A549 (cell line): ENCODE measurements at regions not wholly inside any gene's neighbourhood (a gene's known extent, or its start where the extent isn't known, plus 50 kb on each side); places are given as distances from the start of the nearest gene placed in this dataset.

ENCODE experiments used
- ATAC-seq, 2 experiments: fragments of 200-7000 bp in 1 of 2; fragments of >200 bp in 1 of 2; cut with Nextera tagmentation in 1 of 2; cut with Tn5 transposase in 1 of 2; 3 replicates each; pipeline versions ENCODE4 v1.8.0 to v1.9.1; 2018 to 2020; ENCODE audit warnings: mild to moderate bottlenecking in 1 of 2, moderate library complexity in 1 of 2
- CTCF ChIA-PET: fragments of 300-600 bp; sonication (Branson Sonifier 250); formaldehyde crosslinking; extraction: SDS; loops from one replicate; lab custom pipeline; 2021; ENCODE audit warnings: antibody characterized with exemption, inconsistent platforms; lab: Yijun Ruan, JAX
- POLR2A ChIA-PET: fragments of 350-600 bp; formaldehyde crosslinking; extraction: SDS; loops from one replicate; lab custom pipeline; 2021; ENCODE audit warnings: antibody characterized with exemption, inconsistent platforms; lab: Yijun Ruan, JAX
- DNase-seq, 2 experiments: peaks; one replicate each; pipeline versions ENCODE4 v3.0.0 to v3.0.0-alpha.2; 2011 to 2016; ENCODE audit warnings: low read depth in 1 of 2, low spot score in 1 of 2
- FAIRE-seq: peaks from 2 replicates; lab custom pipeline; 2011; peaks lifted over from hg19 to GRCh38; lab: Jason Lieb, UNC
- H3K27ac ChIP-seq, 2 experiments: fragments of >200 bp; sonication (Bioruptor Twin); formaldehyde crosslinking; 3 replicates each; pipeline ENCODE4 v1.5.1; 2016 to 2017
- H3K4me1 ChIP-seq: fragments of >200 bp; sonication (Bioruptor Twin); formaldehyde crosslinking; 3 replicates; pipeline ENCODE4 v1.6.1; 2016
- H3K4me2 ChIP-seq: fragments of >200 bp; sonication (Bioruptor Twin); formaldehyde crosslinking; 3 replicates; pipeline ENCODE4 v1.6.1; 2016
- H3K4me3 ChIP-seq: fragments of >200 bp; sonication (Bioruptor Twin); formaldehyde crosslinking; 3 replicates; pipeline ENCODE4 v1.5.1; 2016
- H3K9me3 ChIP-seq: fragments of >200 bp; sonication (Bioruptor Twin); formaldehyde crosslinking; 3 replicates; pipeline ENCODE4 v1.6.1; 2016
- CBX2 ChIP-seq: fragments of 200-600 bp; sonication (generic); IDR thresholded peaks from 2 replicates; pipeline ENCODE4 v1.6.1; 2016; ENCODE audit warnings: low read depth, mild to moderate bottlenecking, borderline replicate concordance
- CHD4 ChIP-seq: fragments of 200-600 bp; sonication (generic); IDR thresholded peaks from 2 replicates; pipeline ENCODE4 v1.6.1; 2016; ENCODE audit warnings: antibody characterized with exemption, mild to moderate bottlenecking, borderline replicate concordance
- EHMT2 ChIP-seq: fragments of 200-600 bp; sonication (generic); IDR thresholded peaks from 2 replicates; pipeline ENCODE4 v1.6.1; 2016; ENCODE audit warnings: antibody characterized with exemption, low read depth, mild to moderate bottlenecking, moderate library complexity
- FOSB ChIP-seq: fragments of 250-450 bp; sonication (Bioruptor Pico); IDR thresholded peaks from 2 replicates; pipeline ENCODE4 v1.5.0; 2020; ENCODE audit warnings: mild to moderate bottlenecking, moderate library complexity
- HOXA7 ChIP-seq: fragments of 250-450 bp; sonication (Bioruptor Pico); IDR thresholded peaks from 2 replicates; pipeline ENCODE4 v1.5.0; 2020; ENCODE audit warnings: mild to moderate bottlenecking, moderate library complexity
- JUN ChIP-seq, 2 experiments: fragments of >200 bp; sonication (Bioruptor Twin); formaldehyde crosslinking; IDR thresholded peaks; 2 replicates in 1 of 2; 3 replicates in 1 of 2; pipeline ENCODE4 v1.6.1; 2016 to 2017
- JUNB ChIP-seq: fragments of >200 bp; sonication (Bioruptor Twin); formaldehyde crosslinking; IDR thresholded peaks from 2 replicates; pipeline ENCODE4 v1.6.1; 2016
- MAZ ChIP-seq: fragments of 150-350 bp; IDR thresholded peaks from 2 replicates; pipeline ENCODE4 v1.6.1; 2014; ENCODE audit warnings: antibody characterized with exemption, low read depth, low read length, borderline replicate concordance
- MYC ChIP-seq: IDR thresholded peaks from 2 replicates; pipeline ENCODE4 v1.6.1; 2012; ENCODE audit warnings: mild to moderate bottlenecking, inconsistent platforms, low read length, improper control_type of control experiment, borderline replicate concordance
- NFE2L2 ChIP-seq: fragments of 150-350 bp; conservative IDR thresholded peaks from 2 replicates; pipeline ENCODE4 v1.6.1; 2014; ENCODE audit warnings: low read length
- POLR2A ChIP-seq: IDR thresholded peaks from 2 replicates; pipeline ENCODE4 v1.6.1; 2012; ENCODE audit warnings: mild to moderate bottlenecking, low read length
- POLR2AphosphoS2 ChIP-seq: conservative IDR thresholded peaks from 2 replicates; pipeline ENCODE4 v1.6.1; 2012; ENCODE audit warnings: low read length, improper control_type of control experiment, inconsistent platforms
- RCOR1 ChIP-seq: fragments of 150-350 bp; IDR thresholded peaks from 2 replicates; pipeline ENCODE4 v1.6.1; 2014; ENCODE audit warnings: antibody characterized with exemption, low read length, low read depth
- SMC3 ChIP-seq: fragments of >200 bp; sonication (Bioruptor Twin); formaldehyde crosslinking; IDR thresholded peaks from 3 replicates; pipeline ENCODE4 v1.6.1; 2018; ENCODE audit warnings: inconsistent platforms
- TP53 ChIP-seq: fragments of 250-450 bp; sonication (Bioruptor Pico); IDR thresholded peaks from 2 replicates; pipeline ENCODE4 v1.5.0; 2021; ENCODE audit warnings: mild to moderate bottlenecking, moderate library complexity
- ZC3H11A ChIP-seq: fragments of 450-650 bp; IDR thresholded peaks from 2 replicates; pipeline ENCODE4 v1.6.1; 2014; ENCODE audit warnings: antibody characterized with exemption, mild to moderate bottlenecking
- ZNF302 ChIP-seq: fragments of 250-450 bp; sonication (Bioruptor Pico); IDR thresholded peaks from 2 replicates; pipeline ENCODE4 v1.9.0; 2021; ENCODE audit warnings: inconsistent platforms, mild to moderate bottlenecking, moderate library complexity
- WGBS: methylation state at CpG from one replicate; pipeline ENCODE4 v1.1.6; 2017; ENCODE audit errors: missing lambda C conversion rate; 5-methylcytosine and 5-hydroxymethylcytosine counted together
- TF ChIP-seq, protein P1 (sequence below): fragments of 200-600 bp; sonication (generic); IDR thresholded peaks from 2 replicates; pipeline ENCODE4 v1.6.1; 2016; ENCODE audit warnings: antibody characterized with exemption, mild to moderate bottlenecking, moderate library complexity

DNA sequence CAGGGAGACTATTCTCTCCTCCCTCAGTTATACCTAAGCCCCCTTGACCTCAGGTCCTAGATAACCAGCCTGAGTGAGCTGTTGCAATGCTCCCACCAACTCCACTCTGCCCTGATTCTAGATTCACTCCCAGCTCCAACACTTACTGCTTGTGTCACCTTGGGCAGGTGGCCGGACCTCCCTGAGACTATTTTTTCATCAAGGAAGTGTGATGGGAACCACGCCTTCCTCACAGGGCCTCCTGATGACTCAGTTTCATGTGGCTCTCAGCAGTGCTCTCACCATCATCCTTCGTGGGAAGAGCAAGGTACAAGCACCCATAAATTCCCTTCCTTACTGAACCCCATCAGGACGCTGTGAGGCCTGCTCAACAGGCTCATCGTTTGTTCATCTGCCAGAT lies 925.8 kb upstream of the ZNF722 start:
- no peak overlapping the region for H3K4me3 ChIP-seq
- no peak for TF ChIP-seq JUNB
- ChIA-PET POLR2A (no interaction called here), CTCF (no interaction called here)
- ATAC-seq (no peak), DNase-seq (no peak), FAIRE-seq (no peak)
- peaks cover 3% of the 10 kb centered on the region; the same call in 1 of the 3 replicates for H3K9me3 ChIP-seq
- WGBS: 2% methylated on average over 5 of the region's 5 CpGs
- H3K4me1 ChIP-seq: no peaks in the 10 kb centered on the region
- no peak overlapping the region for H3K27ac ChIP-seq
- H3K4me2 ChIP-seq: no peak overlapping the region

DNA sequence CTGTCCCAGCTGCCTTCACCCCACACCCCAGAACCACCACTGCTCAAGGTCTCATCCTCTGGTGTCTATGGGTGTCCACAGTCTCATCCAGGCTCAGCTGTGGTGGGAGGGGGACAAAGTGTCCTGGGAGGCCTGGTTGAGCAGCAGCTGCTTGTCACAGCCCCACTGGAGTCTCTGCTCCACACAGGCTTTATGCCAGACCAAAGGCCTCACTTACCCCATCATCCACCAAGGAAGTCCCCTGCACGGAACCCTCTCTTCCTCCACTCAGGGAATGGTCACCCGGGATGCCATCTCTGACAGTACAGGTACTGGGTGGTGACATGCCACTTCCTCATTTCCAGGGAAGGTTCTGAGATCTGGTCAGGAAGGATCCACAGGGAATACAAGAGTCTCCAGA lies 925.4 kb upstream of the ZNF722 start:
- DNase-seq: no peak
- CTCF ChIA-PET: interaction anchor here (0.7 kb wide), 1 partner anchor 463 kb away, joined by 3 read pairs; no protein-coding TSS in a partner anchor
- H3K4me3 ChIP-seq: no peak overlapping the region
- 17% methylated on average over 1 of the region's 2 CpGs for WGBS
- TF ChIP-seq ZC3H11A: no peak
- no peak for TF ChIP-seq CHD4
- no peak for TF ChIP-seq FOSB (CRISPR knock-in tag)
- no peak for TF ChIP-seq MAZ
- TF ChIP-seq, protein P1, sequence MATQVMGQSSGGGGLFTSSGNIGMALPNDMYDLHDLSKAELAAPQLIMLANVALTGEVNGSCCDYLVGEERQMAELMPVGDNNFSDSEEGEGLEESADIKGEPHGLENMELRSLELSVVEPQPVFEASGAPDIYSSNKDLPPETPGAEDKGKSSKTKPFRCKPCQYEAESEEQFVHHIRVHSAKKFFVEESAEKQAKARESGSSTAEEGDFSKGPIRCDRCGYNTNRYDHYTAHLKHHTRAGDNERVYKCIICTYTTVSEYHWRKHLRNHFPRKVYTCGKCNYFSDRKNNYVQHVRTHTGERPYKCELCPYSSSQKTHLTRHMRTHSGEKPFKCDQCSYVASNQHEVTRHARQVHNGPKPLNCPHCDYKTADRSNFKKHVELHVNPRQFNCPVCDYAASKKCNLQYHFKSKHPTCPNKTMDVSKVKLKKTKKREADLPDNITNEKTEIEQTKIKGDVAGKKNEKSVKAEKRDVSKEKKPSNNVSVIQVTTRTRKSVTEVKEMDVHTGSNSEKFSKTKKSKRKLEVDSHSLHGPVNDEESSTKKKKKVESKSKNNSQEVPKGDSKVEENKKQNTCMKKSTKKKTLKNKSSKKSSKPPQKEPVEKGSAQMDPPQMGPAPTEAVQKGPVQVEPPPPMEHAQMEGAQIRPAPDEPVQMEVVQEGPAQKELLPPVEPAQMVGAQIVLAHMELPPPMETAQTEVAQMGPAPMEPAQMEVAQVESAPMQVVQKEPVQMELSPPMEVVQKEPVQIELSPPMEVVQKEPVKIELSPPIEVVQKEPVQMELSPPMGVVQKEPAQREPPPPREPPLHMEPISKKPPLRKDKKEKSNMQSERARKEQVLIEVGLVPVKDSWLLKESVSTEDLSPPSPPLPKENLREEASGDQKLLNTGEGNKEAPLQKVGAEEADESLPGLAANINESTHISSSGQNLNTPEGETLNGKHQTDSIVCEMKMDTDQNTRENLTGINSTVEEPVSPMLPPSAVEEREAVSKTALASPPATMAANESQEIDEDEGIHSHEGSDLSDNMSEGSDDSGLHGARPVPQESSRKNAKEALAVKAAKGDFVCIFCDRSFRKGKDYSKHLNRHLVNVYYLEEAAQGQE: no peak
- no peak for TF ChIP-seq NFE2L2
- no peak for TF ChIP-seq JUN (IDR thresholded peaks at IDR 0.05)
- H3K4me1 ChIP-seq: no peaks in the 10 kb centered on the region
- FAIRE-seq: no peak
- no peak for ATAC-seq
- peaks cover 3% of the 10 kb centered on the region; the same call in 1 of the 3 replicates for H3K9me3 ChIP-seq
- H3K4me2 ChIP-seq: no peak overlapping the region
- H3K27ac ChIP-seq: no peak overlapping the region
- POLR2A ChIA-PET: no interaction called here

DNA sequence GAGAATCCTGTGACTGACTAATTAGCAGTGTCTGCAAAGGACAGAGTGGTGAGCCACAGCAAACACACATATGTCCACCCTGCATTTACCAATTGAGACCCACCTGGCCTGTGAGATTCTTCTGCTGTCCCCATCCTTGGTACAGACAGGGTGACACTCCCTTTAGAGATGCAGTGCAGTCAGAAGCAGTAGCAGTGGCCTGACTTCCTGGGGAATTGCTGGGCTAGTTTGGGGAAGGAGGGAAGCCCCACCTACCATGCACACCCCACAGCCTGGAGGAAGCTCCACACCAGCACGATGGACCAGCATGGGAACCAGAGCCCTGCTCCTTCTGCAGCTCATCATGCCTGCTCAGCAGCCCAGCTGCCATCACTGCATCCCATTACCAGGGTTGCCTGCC lies 924.9 kb upstream of the ZNF722 start:
- WGBS: no CpG with 5 or more reads among the region's 1 CpG

More for the DNA sequence above, 924.9 kb upstream of the ZNF722 start:
- Histone ChIP-seq H3K4me1 (no peaks in the 10 kb centered on the region), H3K27ac (no peak overlapping the region), H3K4me3 (no peak overlapping the region), H3K9me3 (peaks cover 7% of the 10 kb centered on the region; the same call in 2 of the 3 replicates), H3K4me2 (no peak overlapping the region)
- ChIA-PET CTCF (interaction anchor here (0.7 kb wide), 1 partner anchor 464 kb away, joined by 3 read pairs; no protein-coding TSS in a partner anchor), POLR2A (no interaction called here)
- DNase-seq (no peak), ATAC-seq (no peak), FAIRE-seq (no peak)
- no peak for TF ChIP-seq POLR2A
- TF ChIP-seq EHMT2: no peak
- no peak for TF ChIP-seq ZNF302 (CRISPR knock-in tag)
- no peak for TF ChIP-seq SMC3
- TF ChIP-seq JUNB: no peak
- TF ChIP-seq MYC: no peak
- TF ChIP-seq CHD4: no peak
- TF ChIP-seq CBX2: no peak
- TF ChIP-seq, protein P1: no peak
- no peak for TF ChIP-seq ZC3H11A
- no peak for TF ChIP-seq POLR2AphosphoS2
- no peak for TF ChIP-seq FOSB (CRISPR knock-in tag)
- no peak for TF ChIP-seq TP53 (CRISPR knock-in tag)
- no peak for TF ChIP-seq RCOR1
- no peak for TF ChIP-seq MAZ
- no peak for TF ChIP-seq HOXA7 (CRISPR knock-in tag)
